Astrocyte (in vitro differentiated cells and primary cell): ENCODE measurements at regions not wholly inside any gene's neighbourhood (a gene's known extent, or its start where the extent isn't known, plus 50 kb on each side); places are given as distances from the start of the nearest gene placed in this dataset.

Experiments
- CTCF ChIP-seq: IDR thresholded peaks from 2 replicates; pipeline ENCODE4 v1.5.1; 2011; ENCODE audit warnings: low read depth, mild to moderate bottlenecking, inconsistent platforms, low read length, moderate library complexity; ENCODE audit not compliant: insufficient read depth
- EZH2 ChIP-seq: IDR thresholded peaks from 2 replicates; pipeline ENCODE4 v1.6.1; 2012; ENCODE audit warnings: mild to moderate bottlenecking, low read length, inconsistent platforms; ENCODE audit not compliant: insufficient read depth

GRCh38 chr7:93690021-93690420, 115.5 kb upstream of the CALCR start:
- TF ChIP-seq CTCF: no peak
- no peak for TF ChIP-seq EZH2
